ENCODE measurements at regions not wholly inside any gene's neighbourhood (a gene's known extent, or its start where the extent isn't known, plus 50 kb on each side); places are given as distances from the start of the nearest gene placed in this dataset.

GRCh38 chr3:72604328-72604727 lies 243.9 kb downstream of the SHQ1 start:
- TF ChIP-seq MXI1 (IDR thresholded peaks at IDR 0.05; ENCODE audit: low read depth, low read length) (no peak), CHD2 (IDR thresholded peaks at IDR 0.05; ENCODE audit: low read length, partially characterized antibody) (no peak), YY1 (IDR thresholded peaks at IDR 0.05; ENCODE audit: low read depth) (no peak), MEF2A (IDR thresholded peaks at IDR 0.05; ENCODE audit: borderline replicate concordance, low read depth) (no peak), SIN3A (IDR thresholded peaks at IDR 0.05; ENCODE audit: borderline replicate concordance, low read depth, low read length) (no peak)
- TF ChIP-seq, protein P1, sequence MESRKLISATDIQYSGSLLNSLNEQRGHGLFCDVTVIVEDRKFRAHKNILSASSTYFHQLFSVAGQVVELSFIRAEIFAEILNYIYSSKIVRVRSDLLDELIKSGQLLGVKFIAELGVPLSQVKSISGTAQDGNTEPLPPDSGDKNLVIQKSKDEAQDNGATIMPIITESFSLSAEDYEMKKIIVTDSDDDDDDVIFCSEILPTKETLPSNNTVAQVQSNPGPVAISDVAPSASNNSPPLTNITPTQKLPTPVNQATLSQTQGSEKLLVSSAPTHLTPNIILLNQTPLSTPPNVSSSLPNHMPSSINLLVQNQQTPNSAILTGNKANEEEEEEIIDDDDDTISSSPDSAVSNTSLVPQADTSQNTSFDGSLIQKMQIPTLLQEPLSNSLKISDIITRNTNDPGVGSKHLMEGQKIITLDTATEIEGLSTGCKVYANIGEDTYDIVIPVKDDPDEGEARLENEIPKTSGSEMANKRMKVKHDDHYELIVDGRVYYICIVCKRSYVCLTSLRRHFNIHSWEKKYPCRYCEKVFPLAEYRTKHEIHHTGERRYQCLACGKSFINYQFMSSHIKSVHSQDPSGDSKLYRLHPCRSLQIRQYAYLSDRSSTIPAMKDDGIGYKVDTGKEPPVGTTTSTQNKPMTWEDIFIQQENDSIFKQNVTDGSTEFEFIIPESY (IDR thresholded peaks at IDR 0.05; ENCODE audit: borderline replicate concordance, low read depth) = no peak
- no peak for DNase-seq
- no peaks in the 10 kb centered on the region for H4K20me1 ChIP-seq (ENCODE audit: insufficient read depth)
- H3K27ac ChIP-seq (ENCODE audit: low read depth in 2 of 2, low read length in 1 of 2) = no peak overlapping the region
- no peaks in the 10 kb centered on the region for H3K9me3 ChIP-seq
- H3K9me2 ChIP-seq = no peaks in the 10 kb centered on the region
- no peak overlapping the region for H3K4me3 ChIP-seq (ENCODE audit: low read depth in 2 of 2, low read length in 1 of 2)
- no peaks in the 10 kb centered on the region for H3F3A ChIP-seq (replicated peaks; ENCODE audit: insufficient read depth)
- WGBS (ENCODE audit: low lambda C conversion rate) = 54% methylated on average over 3 of the region's 3 CpGs
- H3K27me3 ChIP-seq (ENCODE audit: insufficient read depth) = peaks cover 11% of the 10 kb centered on the region; the same call in 1 of the 2 replicates
- no peak overlapping the region for H3K4me2 ChIP-seq
- H2AFZ ChIP-seq (ENCODE audit: low read depth) = no peak overlapping the region
- H3K79me2 ChIP-seq (ENCODE audit: insufficient read depth) = no peaks in the 10 kb centered on the region
- ChIA-PET CTCF (interaction anchor here (0.6 kb wide), 1 partner anchor 272 kb away, joined by 3 read pairs; no protein-coding TSS in a partner anchor), POLR2A (no interaction called here)
- H3K4me1 ChIP-seq (ENCODE audit: control insufficient read depth in 1 of 2, insufficient read depth in 2 of 2, low read depth in 1 of 2, low read length in 1 of 2) = peaks cover 0 to 5% of the 10 kb centered on the region in 2 experiments; a peak in 1 of 4 replicates
- H3K9ac ChIP-seq = no peak overlapping the region
- no peaks in the 10 kb centered on the region for H3K36me3 ChIP-seq (replicated peaks in 1 of 2; ENCODE audit: control insufficient read depth in 1 of 2, insufficient read depth in 2 of 2, low read length in 1 of 2)

GRCh38 chr3:72601983-72602750 lies 246.1 kb downstream of the SHQ1 start:
- CTCF ChIA-PET = interaction anchor here (0.9 to 1.3 kb wide), 2 partner anchors 32 to 64 kb away, joined by 3 to 5 read pairs; no protein-coding TSS in a partner anchor
- H3K79me2 ChIP-seq (ENCODE audit: insufficient read depth) = no peaks in the 10 kb centered on the region
- WGBS (ENCODE audit: low lambda C conversion rate) = 48% methylated on average over 4 of the region's 4 CpGs
- no peaks in the 10 kb centered on the region for H3K36me3 ChIP-seq (replicated peaks in 1 of 2; ENCODE audit: control insufficient read depth in 1 of 2, insufficient read depth in 2 of 2, low read length in 1 of 2)
- H3K9ac ChIP-seq = no peak overlapping the region
- no peak overlapping the region for H3K4me3 ChIP-seq (ENCODE audit: low read depth in 2 of 2, low read length in 1 of 2)
- H3K27me3 ChIP-seq (ENCODE audit: insufficient read depth) = peaks cover 11% of the 10 kb centered on the region; the same call in 1 of the 2 replicates
- H4K20me1 ChIP-seq (ENCODE audit: insufficient read depth) = no peaks in the 10 kb centered on the region
- no peak for DNase-seq
- TF ChIP-seq RXRA (IDR thresholded peaks at IDR 0.05; ENCODE audit: borderline replicate concordance, low read depth) (no peak), IRF3 (IDR thresholded peaks at IDR 0.05; ENCODE audit: low read depth, low read length) (no peak), SMC3 (IDR thresholded peaks at IDR 0.05; ENCODE audit: low read depth, low read length) (no peak), YY1 (IDR thresholded peaks at IDR 0.05; ENCODE audit: low read depth) (no peak), RCOR1 (IDR thresholded peaks at IDR 0.05; ENCODE audit: low read length) (no peak), FOXM1 (IDR thresholded peaks at IDR 0.05; ENCODE audit: low read depth) (no peak), USF1 (IDR thresholded peaks at IDR 0.05; ENCODE audit: borderline replicate concordance, low read depth) (no peak)
- TF ChIP-seq, protein P2, sequence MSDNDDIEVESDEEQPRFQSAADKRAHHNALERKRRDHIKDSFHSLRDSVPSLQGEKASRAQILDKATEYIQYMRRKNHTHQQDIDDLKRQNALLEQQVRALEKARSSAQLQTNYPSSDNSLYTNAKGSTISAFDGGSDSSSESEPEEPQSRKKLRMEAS (IDR thresholded peaks at IDR 0.05; ENCODE audit: low read depth) = no peak
- TF ChIP-seq, protein P3, sequence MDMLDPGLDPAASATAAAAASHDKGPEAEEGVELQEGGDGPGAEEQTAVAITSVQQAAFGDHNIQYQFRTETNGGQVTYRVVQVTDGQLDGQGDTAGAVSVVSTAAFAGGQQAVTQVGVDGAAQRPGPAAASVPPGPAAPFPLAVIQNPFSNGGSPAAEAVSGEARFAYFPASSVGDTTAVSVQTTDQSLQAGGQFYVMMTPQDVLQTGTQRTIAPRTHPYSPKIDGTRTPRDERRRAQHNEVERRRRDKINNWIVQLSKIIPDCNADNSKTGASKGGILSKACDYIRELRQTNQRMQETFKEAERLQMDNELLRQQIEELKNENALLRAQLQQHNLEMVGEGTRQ (IDR thresholded peaks at IDR 0.05; ENCODE audit: borderline replicate concordance, low read depth, low read length) = no peak
- peaks cover 0 to 13% of the 10 kb centered on the region in 2 experiments; a peak in 1 of 4 replicates for H3K4me1 ChIP-seq (ENCODE audit: control insufficient read depth in 1 of 2, insufficient read depth in 2 of 2, low read depth in 1 of 2, low read length in 1 of 2)
- no peaks in the 10 kb centered on the region for H3F3A ChIP-seq (replicated peaks; ENCODE audit: insufficient read depth)
- POLR2A ChIA-PET = no interaction called here
- H3K9me3 ChIP-seq = no peaks in the 10 kb centered on the region
- H3K27ac ChIP-seq (ENCODE audit: low read depth in 2 of 2, low read length in 1 of 2) = no peak overlapping the region
- H3K4me2 ChIP-seq = no peak overlapping the region
- no peaks in the 10 kb centered on the region for H3K9me2 ChIP-seq
- H2AFZ ChIP-seq (ENCODE audit: low read depth) = no peak overlapping the region
